Cerebellar cortex (tissue), 1 donor: ENCODE measurements at regions not wholly inside any gene's neighbourhood (a gene's known extent, or its start where the extent isn't known, plus 50 kb on each side); places are given as distances from the start of the nearest gene placed in this dataset.
A peak's percentile ranks its signal among the peaks of the same experiment; 100 is the strongest.

ENCODE experiments used
- DNase-seq: peaks from one replicate; pipeline ENCODE4 v3.0.0-alpha.2; 2015; ENCODE audit warnings: low spot score

DNA sequence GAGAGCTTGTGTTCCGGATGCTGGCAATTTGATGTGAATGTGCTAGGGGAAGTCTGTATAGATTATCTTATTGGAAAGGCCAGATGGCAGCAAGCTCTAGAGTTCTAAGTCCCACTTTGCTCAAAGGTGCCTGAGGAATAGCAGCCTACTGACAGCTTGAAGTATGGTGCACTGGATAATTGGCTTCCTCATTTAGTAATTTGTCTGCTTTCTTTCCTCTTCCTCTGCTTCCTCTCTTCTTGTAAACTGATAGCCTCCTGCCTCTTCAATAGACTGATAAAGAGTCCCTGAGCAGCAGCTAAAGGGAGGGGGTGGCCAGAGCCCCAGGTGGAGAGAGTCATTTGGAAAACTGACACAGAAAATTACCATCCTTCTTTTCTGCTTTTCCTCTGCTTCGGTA, 177.3 kb downstream of the FGF1 start:
- DNase-seq, result no peak

DNA sequence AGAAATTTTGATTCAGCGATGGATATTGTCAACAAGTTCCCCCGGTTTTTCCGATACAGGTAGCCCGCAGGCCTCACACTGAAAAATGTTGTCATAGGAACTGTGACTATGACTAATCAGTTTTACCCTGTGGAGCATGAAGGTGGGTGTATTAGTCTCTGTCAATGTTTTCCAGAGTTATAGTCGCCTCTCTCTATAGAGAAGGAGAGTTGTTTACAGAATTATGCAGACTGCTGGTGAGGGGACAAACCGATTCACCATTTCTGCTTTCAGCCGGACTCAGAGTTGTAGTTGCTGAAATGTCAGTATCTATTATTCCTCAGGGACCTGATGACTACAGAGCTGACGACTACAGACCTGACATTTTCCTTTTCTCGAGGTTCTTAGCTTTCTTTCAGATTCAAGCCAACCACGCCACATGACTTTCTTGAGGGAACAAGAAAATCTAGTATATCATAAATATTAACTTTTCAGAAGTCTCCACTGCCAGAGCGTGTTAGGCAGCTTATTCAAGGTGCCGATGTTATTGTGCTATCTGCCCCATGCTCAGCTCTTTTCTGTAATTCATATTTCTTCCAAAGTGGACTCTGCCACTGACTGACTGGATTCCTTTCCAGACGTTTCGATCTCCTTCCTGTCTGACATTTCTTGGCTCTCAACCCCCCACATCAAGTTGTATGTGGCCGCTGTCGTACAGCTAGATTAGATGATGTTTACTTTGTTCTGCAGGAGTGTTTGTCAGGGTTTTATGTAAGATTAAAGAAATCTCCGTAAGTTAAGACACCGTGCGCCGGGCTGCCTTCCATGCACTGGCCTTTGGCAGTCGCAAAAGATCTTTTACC, 178.1 kb downstream of the FGF1 start:
- DNase-seq, result no peak

DNA sequence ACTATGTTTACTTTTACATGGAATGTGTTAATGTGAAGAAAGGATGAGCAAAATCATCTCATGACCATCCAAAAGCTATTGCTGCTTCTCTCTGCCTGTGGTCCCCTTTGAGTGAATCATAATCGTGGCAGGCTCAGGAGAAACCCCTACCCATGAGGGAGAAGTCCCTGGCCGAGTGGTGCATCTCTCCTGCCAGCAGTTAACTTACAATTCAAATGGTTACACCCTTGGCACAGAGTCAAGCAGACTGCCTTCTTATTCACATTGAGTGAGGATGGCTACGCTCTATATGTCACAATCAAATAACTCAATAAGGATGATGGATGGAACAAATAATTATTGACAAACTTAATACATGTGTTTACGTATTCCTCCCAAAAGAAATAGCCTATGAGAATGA, 179.1 kb downstream of the FGF1 start:
- no peak for DNase-seq

DNA sequence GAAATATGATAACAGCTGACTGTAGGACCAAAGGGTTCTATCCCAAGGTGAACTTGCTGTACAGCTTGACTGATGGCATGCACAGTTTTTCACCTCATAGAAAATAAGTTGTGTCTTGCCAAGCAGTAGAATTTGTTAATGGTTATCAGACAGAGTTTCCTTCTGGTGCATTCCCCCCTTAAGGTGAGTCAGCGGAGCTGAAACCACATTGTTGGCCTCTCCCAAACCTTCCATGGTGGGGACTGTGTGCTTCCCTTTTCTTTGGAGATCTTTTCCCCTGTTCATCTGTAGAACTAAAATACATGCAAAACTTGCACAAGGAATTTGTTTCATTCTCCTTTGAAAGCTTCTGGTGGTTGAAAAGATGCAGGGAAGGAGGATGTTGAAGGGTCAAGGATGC, 179.8 kb downstream of the FGF1 start:
- no peak for DNase-seq

DNA sequence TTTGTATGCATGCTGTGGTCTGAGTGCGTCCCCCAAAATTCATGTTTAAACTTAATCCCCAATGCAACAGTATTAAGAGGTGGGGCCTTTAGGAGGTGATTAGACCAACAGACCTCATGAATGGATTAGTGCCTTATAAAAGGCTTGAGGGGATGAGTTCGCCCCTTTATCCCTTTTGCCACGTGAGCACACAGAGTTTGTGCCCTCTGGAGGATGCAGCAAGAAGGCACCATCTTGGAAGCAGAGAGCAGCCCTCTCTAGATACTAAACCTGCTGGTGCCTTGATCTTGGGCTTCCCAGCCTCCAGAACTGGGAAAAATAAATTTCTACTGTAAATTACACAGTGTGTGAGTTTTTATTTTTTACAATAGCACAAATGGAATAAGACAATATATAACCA, 177.1 kb upstream of the SPRY4 start:
- DNase-seq, result no peak

DNA sequence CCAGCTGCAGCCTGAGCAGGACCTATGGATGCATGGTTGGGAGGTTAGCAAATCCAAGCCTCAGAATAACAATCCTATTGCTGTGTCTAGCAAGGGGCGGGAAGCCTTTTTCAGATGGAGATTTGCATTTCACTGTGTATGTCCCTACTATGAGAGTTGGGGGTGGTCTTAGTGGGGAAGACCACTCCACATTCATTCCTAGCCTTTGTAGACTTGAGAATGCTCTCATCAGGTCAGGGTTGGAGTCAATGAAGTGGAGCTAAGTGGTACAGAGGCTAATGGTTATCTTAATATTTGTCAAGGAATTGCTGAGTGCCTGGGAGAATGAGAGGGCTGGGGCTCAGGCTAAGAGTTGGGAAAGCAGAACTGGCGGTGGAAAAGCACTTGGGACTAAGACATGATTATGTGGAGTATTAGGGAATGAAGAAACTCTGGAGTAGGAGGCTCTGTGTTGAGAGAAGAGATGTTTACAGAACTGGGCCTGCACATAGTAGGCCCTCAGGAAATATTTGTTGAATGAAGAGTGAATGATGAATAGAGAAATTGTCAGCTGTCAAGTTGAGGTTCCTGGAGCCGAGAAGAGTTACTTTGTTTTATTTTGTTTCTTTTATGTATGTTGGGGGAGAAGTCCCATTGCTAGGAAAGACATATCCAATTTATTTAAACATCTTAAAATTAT, 175.5 kb upstream of the SPRY4 start:
- no peak for DNase-seq

DNA sequence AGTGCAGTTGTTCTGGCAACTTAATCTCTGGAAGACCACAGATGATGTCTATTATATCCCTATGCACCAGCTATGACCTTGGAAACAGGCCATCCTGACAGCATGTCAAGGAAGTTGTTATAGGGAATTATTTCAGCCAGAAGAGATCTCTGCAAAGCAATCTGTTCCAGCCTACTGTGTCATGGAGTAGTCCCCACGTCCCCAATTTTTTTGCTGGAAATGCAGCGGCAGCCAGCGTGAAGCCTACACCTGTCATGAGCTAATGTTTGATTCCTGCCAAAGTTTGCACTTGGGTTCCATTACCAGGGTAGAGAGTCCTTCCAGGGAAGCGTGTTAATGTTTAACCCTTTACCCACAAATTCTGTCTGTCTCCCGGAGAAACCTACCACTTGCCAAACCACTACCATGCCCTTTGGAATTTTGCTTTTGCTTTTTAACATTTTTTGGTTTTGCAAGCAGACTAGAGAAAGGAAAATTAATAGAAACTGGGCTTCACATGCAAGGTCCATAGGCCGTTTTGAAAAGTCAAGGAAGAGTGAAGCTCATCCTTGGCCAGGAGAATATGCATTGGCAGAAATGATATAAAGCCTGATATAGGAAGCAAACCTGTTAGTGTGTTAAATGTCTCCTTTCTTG, 174.9 kb upstream of the SPRY4 start:
- no peak for DNase-seq

DNA sequence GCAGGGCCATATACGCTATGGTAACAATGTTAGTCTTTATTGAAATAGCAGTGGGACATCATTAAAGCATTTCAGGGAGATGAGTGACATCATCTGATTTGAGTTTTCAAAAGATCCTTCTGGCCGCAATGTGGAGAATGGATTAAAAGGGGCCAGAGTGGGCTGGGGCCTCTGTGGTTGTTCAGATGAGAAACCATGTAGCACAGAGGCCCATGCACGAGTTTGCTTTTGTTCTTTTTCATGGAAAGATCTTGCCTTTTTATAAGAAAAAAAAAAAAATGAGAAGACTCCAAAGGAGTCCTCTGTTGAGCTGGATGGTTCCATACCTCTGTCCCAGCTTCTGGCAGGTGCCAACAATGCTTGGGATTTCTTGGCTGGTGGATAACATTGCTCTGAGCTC, 173.5 kb upstream of the SPRY4 start:
- no peak for DNase-seq

DNA sequence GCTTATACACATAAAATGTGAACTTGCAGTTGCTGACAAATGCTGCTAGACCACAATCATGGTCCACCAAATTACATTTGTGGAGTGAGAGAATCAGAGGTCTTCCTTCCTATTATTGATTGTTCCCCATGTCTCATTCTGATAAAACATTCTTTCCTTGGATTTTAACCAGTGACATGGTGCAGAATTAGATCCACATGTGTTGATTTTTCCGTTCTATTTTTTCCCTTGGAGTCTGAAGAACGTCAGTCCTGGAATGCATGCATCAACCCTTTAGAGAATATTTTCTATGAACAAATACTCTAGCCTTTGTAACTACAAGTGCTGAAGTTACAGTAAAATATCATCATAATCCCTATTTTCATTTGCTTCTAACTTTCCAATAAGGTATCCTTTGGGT, 170.7 kb upstream of the SPRY4 start:
- no peak for DNase-seq

DNA sequence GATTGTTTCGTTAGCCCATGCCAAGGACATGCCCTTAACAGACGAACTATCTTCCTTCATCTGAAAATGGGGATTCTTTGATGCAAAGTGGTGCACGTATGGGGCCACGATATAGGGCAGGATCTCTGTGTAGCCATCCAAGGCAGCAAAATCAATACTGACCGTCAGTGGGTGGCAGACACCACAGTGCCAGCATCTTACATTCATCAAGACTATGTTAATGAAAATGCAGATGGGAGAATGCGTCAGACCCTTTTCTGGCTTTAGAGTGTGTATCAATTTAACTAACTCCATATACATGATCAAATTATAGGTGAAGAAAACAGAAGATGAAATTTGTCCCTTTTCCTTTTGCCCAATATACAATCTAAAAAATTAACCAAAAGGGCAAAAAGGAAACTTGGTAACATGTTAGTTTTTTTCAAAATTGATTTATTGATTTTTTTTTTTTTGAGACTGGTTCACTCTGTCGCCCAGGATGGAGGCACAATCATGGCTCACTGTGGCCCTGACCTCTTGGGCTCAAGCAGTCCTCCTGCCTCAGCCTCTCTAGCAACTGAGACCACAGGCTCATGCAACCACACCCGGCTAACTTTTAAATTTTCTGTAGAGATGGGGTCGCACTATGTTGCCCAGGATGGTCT, 169.2 kb upstream of the SPRY4 start:
- no peak for DNase-seq

DNA sequence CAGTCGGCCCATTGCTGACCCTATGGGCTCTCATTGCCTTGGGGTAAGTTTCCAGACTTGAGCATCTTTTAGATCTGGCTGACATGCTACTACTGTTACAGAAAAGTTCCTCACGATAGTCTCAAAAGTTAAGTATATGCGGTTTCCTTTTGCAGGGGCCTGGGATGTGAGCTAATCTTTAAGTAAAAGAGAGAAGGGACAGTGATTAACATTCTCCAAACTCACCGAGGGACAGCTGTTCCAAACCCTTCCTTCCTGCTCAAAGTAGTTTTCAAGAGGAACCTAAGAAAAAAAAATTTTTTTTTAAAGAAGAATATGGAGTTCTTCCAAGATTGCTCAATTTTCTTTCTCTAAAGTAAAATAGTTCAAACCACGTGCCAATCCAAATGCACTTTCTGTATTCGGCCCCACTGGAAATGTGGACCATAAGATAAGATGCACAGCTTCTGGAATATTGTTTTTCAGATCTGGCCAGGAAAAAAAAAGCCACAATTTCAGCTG, 168.0 kb upstream of the SPRY4 start:
- no peak for DNase-seq

DNA sequence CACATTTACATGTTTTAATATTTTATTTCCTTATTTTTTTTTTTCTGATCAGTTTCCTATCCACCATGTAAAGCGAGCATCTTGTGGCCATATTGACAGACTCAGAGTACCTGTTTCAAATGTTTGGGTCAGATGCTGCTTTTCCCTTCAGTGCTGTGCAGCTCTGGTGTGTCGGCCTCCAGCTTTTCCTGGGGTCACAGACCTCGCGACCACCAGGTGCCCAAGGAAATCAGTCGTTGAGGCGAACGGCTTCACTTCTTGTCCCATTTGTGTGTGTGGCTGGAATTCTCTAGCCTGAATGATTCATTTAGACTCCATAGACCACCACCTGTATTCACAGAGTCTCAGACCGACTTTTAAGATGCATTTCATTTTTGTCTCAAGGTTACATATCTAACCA, 166.9 kb upstream of the SPRY4 start:
- DNase-seq, result no peak

DNA sequence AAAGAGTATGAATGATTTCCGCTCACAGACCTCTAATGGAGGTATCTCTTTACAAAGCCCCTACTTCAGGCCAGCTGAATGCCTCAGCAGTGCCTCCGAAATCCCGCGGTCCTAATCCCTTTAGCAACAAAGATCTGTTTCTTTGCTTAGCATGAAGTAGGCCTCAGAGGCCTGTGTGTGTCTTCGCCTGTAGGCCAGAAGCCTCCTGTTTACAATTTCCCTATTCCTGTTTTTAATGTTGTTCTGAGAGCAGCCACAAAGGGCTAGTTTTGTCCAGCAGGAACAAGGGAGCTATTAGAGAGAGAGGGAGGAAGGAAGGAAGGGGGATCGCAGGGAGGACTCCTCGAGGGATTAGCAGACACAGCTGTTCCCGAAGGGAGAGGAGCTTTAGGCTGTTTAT, 166.4 kb upstream of the SPRY4 start:
- DNase-seq, result no peak

DNA sequence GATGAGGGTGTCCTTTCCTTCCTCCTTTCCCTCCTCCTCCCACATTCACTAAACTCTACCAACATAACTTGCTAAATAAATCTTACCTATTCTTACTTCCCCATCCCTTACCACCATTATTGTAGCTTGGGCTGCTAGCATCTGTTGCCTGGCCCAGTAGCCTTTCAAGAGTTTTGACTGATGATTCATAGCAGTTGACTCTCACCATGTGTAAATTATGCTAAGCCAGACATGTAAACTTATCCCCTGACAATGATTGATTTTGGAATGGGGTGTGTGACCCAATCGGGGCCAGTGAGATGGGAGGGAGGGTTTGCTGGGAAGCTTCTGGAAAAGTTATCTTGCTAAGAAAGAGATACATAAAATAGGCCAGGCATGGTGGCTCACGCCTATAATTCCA, 161.8 kb upstream of the SPRY4 start:
- DNase-seq, result no peak

DNA sequence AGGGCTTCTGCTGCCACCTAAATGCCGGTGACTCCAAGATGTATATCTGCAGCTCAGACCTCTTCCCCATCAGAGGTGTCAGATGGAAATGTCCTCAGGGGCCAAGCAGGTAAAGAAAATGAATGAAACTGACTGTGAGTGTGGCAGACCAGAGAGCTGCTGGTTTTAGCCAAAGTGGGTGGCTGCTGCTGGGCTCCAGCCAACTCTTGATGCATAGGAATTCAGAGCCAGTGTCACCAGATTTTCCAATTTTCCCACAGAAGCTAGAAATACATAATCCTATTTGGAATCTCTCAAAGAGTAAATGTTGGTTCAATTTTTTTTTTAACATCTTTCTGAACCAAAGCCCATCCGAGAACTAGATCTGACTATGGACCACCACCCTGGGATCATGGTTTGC, 161.2 kb upstream of the SPRY4 start:
- DNase-seq, result no peak

DNA sequence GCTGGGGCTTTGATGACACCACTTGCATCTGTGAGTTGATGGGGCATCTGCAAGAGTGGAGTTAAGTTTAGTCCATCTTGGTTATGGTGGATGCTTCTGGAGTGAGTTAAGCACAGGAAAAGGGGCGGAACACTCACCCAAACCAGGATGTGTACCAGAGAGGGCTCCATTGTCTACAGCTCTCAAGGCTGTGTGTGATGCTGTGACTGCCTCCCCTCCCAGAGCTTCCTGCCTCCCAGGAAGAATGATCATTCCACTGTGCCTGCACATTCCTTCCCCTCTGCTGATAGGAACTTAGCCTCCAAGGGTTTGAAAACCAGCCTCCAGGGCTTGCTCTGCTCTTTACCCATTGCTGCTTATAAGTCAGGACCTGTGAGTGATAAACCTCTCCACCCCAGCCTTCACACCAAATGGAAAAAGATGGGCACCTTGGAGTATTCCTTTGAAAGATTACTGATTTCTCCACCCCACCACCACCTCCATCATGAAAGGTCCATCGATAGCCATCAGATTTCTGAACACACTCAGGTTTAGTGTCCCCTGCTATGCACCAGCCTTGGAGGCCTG, 160.1 kb upstream of the SPRY4 start:
- no peak for DNase-seq

DNA sequence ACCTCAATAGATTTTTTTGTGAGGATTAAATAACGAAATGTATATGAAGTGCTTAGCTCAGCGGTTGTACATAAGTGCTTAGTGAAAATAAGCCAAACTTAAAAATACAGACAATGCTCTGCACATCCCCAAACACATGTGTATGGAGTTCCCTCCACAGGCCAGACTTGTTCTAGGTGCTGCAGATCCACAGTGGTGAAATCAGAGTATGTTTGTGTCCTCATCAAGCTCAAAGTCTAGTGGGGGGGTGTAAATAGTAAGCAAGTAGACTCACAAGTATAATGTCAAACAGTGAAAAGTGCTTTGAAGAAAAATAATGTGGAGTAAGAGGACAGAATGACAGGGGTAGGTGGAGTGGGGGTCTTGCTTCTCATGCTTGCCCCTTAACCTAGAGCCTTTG, 157.4 kb upstream of the SPRY4 start:
- no peak for DNase-seq

DNA sequence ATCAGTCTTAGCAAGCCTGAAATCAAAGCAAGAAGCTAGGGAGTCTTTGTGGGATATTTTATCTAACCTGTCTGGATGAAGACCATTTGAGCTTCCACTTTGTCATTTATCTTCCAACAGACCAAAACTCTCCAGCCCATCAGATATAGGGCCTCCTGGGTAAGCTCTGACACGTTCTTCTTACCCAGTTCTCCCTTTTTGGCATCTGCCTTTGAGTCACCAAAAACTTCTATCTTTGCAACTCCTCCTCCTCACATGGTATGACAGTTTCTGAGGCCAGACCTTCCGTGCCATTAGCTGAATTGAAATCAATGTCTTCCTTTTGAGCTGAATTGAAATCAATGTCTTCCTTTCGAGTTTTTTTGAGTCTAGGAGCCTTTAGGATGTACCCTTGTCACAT, 156.6 kb upstream of the SPRY4 start:
- no peak for DNase-seq

DNA sequence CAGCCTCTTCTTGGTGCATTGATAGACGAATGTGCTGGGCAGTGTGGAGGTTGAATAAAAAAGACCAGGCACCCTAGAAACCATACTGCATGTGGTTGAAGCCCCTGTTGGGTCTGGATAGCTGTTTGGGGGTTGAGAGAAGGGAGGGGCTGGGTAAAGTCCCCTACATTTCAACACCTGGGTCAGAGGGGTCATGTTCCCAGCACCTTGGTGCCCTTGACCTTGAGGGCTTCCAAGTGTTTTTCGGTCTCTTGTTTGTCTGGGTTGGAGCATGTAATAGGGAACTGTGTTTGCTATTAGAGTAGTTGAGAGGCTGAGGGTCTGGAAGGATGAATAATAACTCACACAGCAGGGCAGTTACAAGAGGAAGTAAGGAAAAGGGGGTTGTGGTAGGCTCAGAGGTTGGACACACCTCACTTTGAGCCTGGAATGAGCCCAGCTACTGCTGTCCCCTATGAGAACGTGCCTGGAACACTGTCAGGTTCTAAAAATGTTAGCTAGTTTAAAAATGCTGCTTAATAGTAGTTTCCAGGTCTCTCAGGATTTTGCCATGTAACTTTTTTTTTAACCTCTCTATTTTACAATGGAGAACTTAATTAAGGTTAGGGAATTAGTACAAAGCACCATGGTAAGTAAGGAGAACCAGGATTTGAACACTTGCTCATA, 155.2 kb upstream of the SPRY4 start:
- DNase-seq, result no peak

DNA sequence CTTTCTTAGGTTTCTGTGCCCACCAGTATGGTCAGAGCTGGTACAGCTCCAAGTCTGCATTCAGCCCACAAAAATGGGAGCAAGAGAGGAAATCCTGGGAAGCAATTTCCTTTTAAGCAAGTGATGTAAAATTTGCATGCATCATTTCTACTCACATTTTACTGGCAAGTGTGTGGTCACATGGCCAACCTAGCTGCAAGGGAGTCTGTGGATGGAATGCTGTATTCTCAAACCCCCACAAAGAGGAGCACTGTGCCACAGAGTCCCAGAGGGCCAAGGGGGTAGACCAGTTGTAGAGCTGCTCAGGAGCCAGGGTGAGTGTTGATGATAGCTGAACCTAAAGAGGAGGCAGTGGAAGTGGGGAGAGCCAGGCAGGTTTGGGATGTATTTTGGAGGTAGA, 154.3 kb upstream of the SPRY4 start:
- no peak for DNase-seq

DNA sequence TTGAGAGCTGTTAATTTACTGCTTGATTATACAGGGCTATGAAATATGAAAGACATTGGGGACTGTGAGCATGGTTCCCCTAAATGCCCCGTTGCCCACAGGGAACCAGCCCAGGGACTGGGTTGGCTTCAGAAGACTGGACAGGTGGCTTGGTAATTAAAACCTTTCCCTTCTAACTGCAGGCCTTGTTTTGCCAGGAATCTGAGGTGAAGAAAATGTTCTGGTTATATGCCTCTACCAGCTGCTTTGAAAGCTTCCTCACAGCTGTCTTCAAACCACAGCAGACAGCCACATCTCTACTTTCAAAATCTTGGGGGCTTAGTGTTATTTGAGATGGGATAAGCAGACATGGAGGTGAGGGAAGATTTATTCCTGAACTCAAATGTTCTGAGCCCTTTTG, 153.3 kb upstream of the SPRY4 start:
- peak; percentile 86 for DNase-seq

DNA sequence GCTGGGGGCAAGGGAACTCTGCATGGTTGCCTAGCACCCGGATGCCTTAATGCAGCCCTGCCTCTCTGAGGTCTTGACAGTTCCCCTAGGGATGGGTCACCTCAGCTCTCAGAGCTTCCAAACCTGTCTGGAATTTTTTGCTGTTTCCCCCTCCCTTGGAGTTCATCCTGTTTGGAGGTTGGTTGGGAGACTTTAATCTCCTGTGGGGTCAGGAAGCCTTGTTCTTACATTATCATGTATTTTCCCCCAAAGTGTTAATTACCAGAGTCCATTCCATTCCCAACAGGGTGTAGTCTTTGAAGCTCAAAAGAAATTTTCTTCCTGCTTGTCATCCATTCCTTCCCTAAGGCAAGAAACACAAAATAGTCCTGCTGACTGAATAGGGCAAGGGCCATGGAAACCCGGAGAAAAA, 150.3 kb upstream of the SPRY4 start:
- no peak for DNase-seq
